Activated CD4-positive, alpha-beta memory T cell treated with anti-CD3 and anti-CD28 coated beads for 36 hours (primary cell): ENCODE measurements at regions not wholly inside any gene's neighbourhood (a gene's known extent, or its start where the extent isn't known, plus 50 kb on each side); places are given as distances from the start of the nearest gene placed in this dataset.

Experiments used
- CTCF ChIA-PET: fragments of 350-600 bp; sonication (Branson Sonifier 250); formaldehyde crosslinking; loops from one replicate; lab custom pipeline; 2021; ENCODE audit warnings: antibody characterized with exemption, inconsistent platforms; lab: Charles Lee
- POLR2A ChIA-PET: fragments of 350-600 bp; sonication (Branson Sonifier 250); formaldehyde crosslinking; loops from one replicate; lab custom pipeline; 2021; ENCODE audit warnings: antibody characterized with exemption; lab: Charles Lee
- DNase-seq: peaks from one replicate; pipeline ENCODE4 v3.0.0-alpha.2; 2020
- H3K27ac Mint-ChIP-seq: one replicate; pipeline ENCODE4 v1.8.0; 2021; ENCODE audit warnings: mixed read lengths
- H3K27me3 Mint-ChIP-seq: one replicate; pipeline ENCODE4 v1.8.0; 2021; ENCODE audit warnings: mixed read lengths
- H3K36me3 Mint-ChIP-seq: one replicate; pipeline ENCODE4 v1.8.0; 2021; ENCODE audit warnings: mixed read lengths
- H3K4me1 Mint-ChIP-seq: one replicate; pipeline ENCODE4 v1.8.0; 2021; ENCODE audit warnings: low read depth, mixed read lengths
- H3K4me3 Mint-ChIP-seq: one replicate; pipeline ENCODE4 v1.8.0; 2021; ENCODE audit warnings: mild to moderate bottlenecking, mixed read lengths
- H3K9me3 Mint-ChIP-seq: one replicate; pipeline ENCODE4 v1.8.0; 2021; ENCODE audit warnings: mixed read lengths
- intact Hi-C: fragments of 100-400 bp; cut with micrococcal nuclease; formaldehyde crosslinking; loops from one replicate; pipeline ENCODE4 v1.15.1; 2023

DNA sequence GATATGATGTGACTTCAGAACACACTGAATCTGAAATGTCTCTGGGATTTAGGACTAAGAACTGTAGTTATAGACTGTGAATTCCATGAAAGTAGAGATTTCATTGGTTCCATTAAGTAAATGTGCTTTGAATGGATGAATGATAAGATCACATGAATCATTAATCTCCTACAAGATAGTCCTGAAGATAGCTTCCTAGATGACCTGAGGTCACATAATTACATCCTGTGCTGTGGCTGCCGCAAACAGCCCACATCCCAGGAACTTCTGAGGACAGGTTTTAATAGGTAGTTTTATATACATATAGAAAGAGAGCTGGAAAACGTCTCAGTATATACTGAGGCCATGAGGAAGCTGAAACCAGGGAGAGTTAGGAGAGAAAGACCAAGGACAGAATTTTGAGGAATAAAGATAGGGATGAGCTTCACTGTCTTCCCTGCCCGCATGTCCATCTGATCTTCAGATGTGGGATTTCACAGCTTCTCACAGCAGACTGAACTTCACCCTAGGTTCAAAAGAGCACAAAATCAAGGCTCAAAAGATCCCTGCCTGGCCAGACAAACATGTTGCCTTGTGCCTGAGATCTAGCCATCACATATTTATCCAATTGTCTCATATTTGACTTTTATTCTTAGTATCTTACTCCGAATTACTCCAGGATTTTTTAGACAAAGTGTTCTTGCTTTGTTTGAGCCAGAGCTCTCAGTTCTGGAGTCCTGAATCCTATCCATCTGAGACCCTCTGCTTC, 188.2 kb downstream of the IRS1 start:
- Mint-ChIP-seq H3K9me3 (no peaks in the 10 kb centered on the region), H3K4me1 (peaks cover 15% of the 10 kb centered on the region), H3K4me3 (no peak overlapping the region), H3K27ac (no peak overlapping the region), H3K36me3 (no peaks in the 10 kb centered on the region), H3K27me3 (no peaks in the 10 kb centered on the region)
- CTCF ChIA-PET, result no interaction called here
- POLR2A ChIA-PET, result no interaction called here
- no peak for DNase-seq
- intact Hi-C loops, result no loop called here

DNA sequence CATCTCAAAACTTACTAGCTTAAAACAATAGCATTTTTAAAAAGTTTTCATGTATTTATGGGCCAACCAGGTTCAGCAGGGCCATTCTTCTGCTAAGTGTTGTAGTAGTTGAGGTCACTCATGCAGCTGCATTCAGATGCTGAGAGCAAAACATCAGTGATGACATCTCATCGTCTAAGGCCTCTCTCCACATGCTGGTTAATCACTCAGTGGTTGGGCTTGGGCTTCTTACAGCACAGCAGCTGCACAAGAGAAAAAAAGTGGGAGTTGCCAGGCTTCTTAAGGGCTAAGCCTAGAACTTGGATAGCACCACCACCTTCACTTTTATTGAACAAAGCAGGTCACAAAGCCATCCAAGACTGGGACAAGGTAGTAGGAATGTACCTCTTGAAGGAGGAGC, 190.3 kb downstream of the IRS1 start:
- Mint-ChIP-seq H3K27me3 (no peaks in the 10 kb centered on the region), H3K9me3 (no peaks in the 10 kb centered on the region), H3K27ac (no peak overlapping the region), H3K4me1 (peaks cover 15% of the 10 kb centered on the region), H3K4me3 (no peak overlapping the region), H3K36me3 (no peaks in the 10 kb centered on the region)
- CTCF ChIA-PET, result interaction anchor here (0.6 kb wide), 1 partner anchor 508 kb away, joined by 3 read pairs; no protein-coding TSS in a partner anchor
- intact Hi-C loops, result no loop called here
- no peak for DNase-seq
- POLR2A ChIA-PET, result no interaction called here

GRCh38 chr2:226608451-226608850, 191.2 kb downstream of the IRS1 start:
- intact Hi-C loops, result no loop called here
- POLR2A ChIA-PET, result no interaction called here
- Mint-ChIP-seq H3K9me3 (no peaks in the 10 kb centered on the region), H3K27ac (no peak overlapping the region), H3K27me3 (no peaks in the 10 kb centered on the region), H3K4me1 (peaks cover 15% of the 10 kb centered on the region), H3K4me3 (no peak overlapping the region), H3K36me3 (no peaks in the 10 kb centered on the region)
- CTCF ChIA-PET, result no interaction called here
- DNase-seq, result no peak

DNA sequence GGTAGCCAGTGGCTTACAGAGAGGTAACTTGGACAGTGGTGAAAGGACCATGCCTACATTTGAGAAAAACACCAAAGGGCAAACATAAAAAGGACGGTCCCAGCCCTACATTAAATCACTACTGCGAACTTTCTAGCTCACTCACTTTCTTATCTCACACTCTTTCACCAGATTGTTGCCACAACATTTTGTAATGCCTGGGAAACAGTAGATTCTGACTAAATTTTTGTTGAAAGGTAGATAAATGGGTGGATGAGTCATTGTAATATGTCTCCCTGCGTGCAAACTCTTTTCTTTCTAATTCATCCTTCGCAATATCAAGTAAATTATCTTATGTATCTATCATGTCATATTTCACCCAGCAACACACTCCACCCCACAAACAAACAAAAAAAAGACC, 192.2 kb downstream of the IRS1 start:
- ChIA-PET CTCF (no interaction called here), POLR2A (no interaction called here)
- Mint-ChIP-seq H3K9me3 (no peaks in the 10 kb centered on the region), H3K27ac (no peak overlapping the region), H3K4me3 (no peak overlapping the region), H3K4me1 (peaks cover 15% of the 10 kb centered on the region), H3K27me3 (peaks cover 1% of the 10 kb centered on the region), H3K36me3 (no peaks in the 10 kb centered on the region)
- no peak for DNase-seq
- intact Hi-C loops, result no loop called here

DNA sequence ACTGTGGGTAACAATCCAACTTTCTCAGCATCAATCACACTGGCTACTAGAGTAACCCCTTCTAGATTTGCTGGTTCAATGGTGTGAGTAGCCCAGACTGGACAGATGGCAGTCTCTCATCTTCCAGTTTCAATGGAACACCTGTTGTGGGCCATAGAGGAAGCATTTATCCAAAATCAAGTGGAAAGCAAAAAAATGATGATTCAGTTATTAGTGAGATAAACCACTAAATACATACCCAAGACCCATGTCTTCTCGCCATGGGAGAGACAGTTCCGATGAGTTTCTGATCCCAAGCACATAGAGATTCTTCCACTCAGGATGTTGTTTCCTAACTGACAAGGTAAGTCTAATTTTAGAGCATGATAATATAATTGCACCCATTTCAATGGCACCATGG, 194.0 kb downstream of the IRS1 start:
- Mint-ChIP-seq H3K4me1 (peaks cover 15% of the 10 kb centered on the region), H3K27me3 (peaks cover 4% of the 10 kb centered on the region), H3K4me3 (no peak overlapping the region), H3K9me3 (no peaks in the 10 kb centered on the region), H3K27ac (no peak overlapping the region), H3K36me3 (no peaks in the 10 kb centered on the region)
- CTCF ChIA-PET, result no interaction called here
- no peak for DNase-seq
- intact Hi-C loops, result no loop called here
- POLR2A ChIA-PET, result no interaction called here

GRCh38 chr2:226603606-226604005, 196.0 kb downstream of the IRS1 start:
- peaks cover 9% of the 10 kb centered on the region for H3K27me3 Mint-ChIP-seq
- no peak overlapping the region for H3K4me3 Mint-ChIP-seq
- CTCF ChIA-PET, result no interaction called here
- POLR2A ChIA-PET, result no interaction called here
- DNase-seq, result no peak
- no peaks in the 10 kb centered on the region for H3K9me3 Mint-ChIP-seq
- no peak overlapping the region for H3K27ac Mint-ChIP-seq
- intact Hi-C loops, result no loop called here
- H3K4me1 Mint-ChIP-seq, result peaks cover 8% of the 10 kb centered on the region
- no peaks in the 10 kb centered on the region for H3K36me3 Mint-ChIP-seq

- H3K27me3 Mint-ChIP-seq, result peaks cover 14% of the 10 kb centered on the region
- H3K4me3 Mint-ChIP-seq, result no peak overlapping the region
- H3K4me1 Mint-ChIP-seq, result no peaks in the 10 kb centered on the region
- DNase-seq, result no peak
- CTCF ChIA-PET, result interaction anchor here (1.3 kb wide), 1 partner anchor 1370 kb away, joined by 4 read pairs; no protein-coding TSS in a partner anchor
- no peaks in the 10 kb centered on the region for H3K9me3 Mint-ChIP-seq
- POLR2A ChIA-PET, result no interaction called here
- H3K27ac Mint-ChIP-seq, result no peak overlapping the region
- intact Hi-C loops, result no loop called here
- no peaks in the 10 kb centered on the region for H3K36me3 Mint-ChIP-seq
Measured at GRCh38 chr2:226601881-226602662, 197.5 kb downstream of the IRS1 start.

GRCh38 chr2:226600802-226601201, 198.8 kb downstream of the IRS1 start:
- POLR2A ChIA-PET, result no interaction called here
- DNase-seq, result no peak
- intact Hi-C loops, result no loop called here

GRCh38 chr2:226600184-226600583, 199.4 kb downstream of the IRS1 start:
- H3K27ac Mint-ChIP-seq, result no peak overlapping the region
- CTCF ChIA-PET, result no interaction called here
- no peak overlapping the region for H3K4me3 Mint-ChIP-seq
- DNase-seq, result no peak
- no peaks in the 10 kb centered on the region for H3K9me3 Mint-ChIP-seq
- H3K27me3 Mint-ChIP-seq, result peaks cover 16% of the 10 kb centered on the region
- POLR2A ChIA-PET, result no interaction called here
- H3K4me1 Mint-ChIP-seq, result no peaks in the 10 kb centered on the region
- H3K36me3 Mint-ChIP-seq, result no peaks in the 10 kb centered on the region
- intact Hi-C loops, result no loop called here

More at GRCh38 chr2:226600802-226601201, 198.8 kb downstream of the IRS1 start:
- CTCF ChIA-PET, result no interaction called here
- peaks cover 14% of the 10 kb centered on the region for H3K27me3 Mint-ChIP-seq
- H3K27ac Mint-ChIP-seq, result no peak overlapping the region
- H3K4me3 Mint-ChIP-seq, result no peak overlapping the region
- no peaks in the 10 kb centered on the region for H3K9me3 Mint-ChIP-seq
- H3K4me1 Mint-ChIP-seq, result no peaks in the 10 kb centered on the region
- H3K36me3 Mint-ChIP-seq, result no peaks in the 10 kb centered on the region

DNA sequence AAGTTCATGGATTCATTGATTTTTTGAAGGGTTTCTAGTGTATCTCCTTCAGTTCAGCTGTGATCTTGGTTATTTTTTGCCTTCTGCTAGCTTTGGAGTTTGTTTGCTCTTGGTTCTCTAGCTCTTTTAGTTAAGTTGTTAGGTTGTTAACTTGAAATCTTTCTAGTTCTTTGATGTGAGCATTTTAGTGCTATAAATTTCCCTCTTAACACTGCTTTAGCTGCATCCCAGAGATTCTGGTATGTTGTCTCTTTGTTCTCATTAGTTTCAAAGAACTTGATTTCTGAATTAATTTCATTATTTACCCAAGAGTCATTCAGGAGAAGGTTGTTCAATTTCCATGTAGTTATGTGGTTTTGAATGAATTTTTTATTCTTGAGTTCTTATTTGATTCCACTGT, 210.6 kb downstream of the IRS1 start:
- ChIA-PET POLR2A (no interaction called here), CTCF (no interaction called here)
- Mint-ChIP-seq H3K36me3 (no peaks in the 10 kb centered on the region), H3K27ac (no peak overlapping the region), H3K4me1 (no peaks in the 10 kb centered on the region), H3K9me3 (no peaks in the 10 kb centered on the region), H3K4me3 (no peak overlapping the region), H3K27me3 (peaks cover 6% of the 10 kb centered on the region)
- intact Hi-C loops, result no loop called here
- no peak for DNase-seq

DNA sequence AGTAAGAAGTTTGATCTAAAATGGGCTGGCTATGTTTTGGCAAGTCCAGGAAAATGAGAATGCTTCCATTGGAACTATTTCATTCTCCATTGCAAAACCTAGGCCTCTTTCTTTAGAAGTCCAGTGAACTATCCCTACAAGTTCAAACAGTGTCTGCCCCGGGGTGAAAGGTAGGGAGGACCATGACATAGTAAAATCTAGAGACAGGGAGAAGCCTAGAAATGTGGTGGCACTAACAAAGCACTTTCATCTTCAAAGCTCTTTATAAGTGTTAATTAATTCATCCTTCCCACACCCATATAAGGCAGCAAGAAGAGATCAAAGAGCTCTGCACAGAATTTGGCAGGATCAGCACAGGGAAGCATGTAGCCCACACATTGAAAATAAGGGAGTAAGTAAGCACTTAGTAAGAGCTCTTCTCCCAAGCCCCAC, 214.5 kb downstream of the IRS1 start:
- H3K4me3 Mint-ChIP-seq, result no peak overlapping the region
- no peak for DNase-seq
- no peaks in the 10 kb centered on the region for H3K9me3 Mint-ChIP-seq
- CTCF ChIA-PET, result no interaction called here
- intact Hi-C loops, result no loop called here
- H3K27me3 Mint-ChIP-seq, result peaks cover 14% of the 10 kb centered on the region
- no peaks in the 10 kb centered on the region for H3K36me3 Mint-ChIP-seq
- no peaks in the 10 kb centered on the region for H3K4me1 Mint-ChIP-seq
- POLR2A ChIA-PET, result no interaction called here
- H3K27ac Mint-ChIP-seq, result no peak overlapping the region

- Mint-ChIP-seq H3K4me1 (no peaks in the 10 kb centered on the region), H3K36me3 (no peaks in the 10 kb centered on the region), H3K9me3 (no peaks in the 10 kb centered on the region), H3K4me3 (no peak overlapping the region), H3K27me3 (peaks cover 14% of the 10 kb centered on the region), H3K27ac (no peak overlapping the region)
- ChIA-PET POLR2A (no interaction called here), CTCF (no interaction called here)
- intact Hi-C loops, result no loop called here
- no peak for DNase-seq
Measured at GRCh38 chr2:226584518-226585055, 215.0 kb downstream of the IRS1 start.
